GM21447 (cell line): ENCODE measurements at regions not wholly inside any gene's neighbourhood (a gene's known extent, or its start where the extent isn't known, plus 50 kb on each side); places are given as distances from the start of the nearest gene placed in this dataset.

ENCODE experiments used
- ATAC-seq: cut with Tn5 transposase; IDR thresholded peaks from one replicate; pipeline ENCODE4 v1.9.1; 2021; ENCODE audit not compliant: unreplicated experiment

- ATAC-seq, result no peak
These were observed 61.9 kb upstream of the TAB3 start for GRCh38 chrX:30951003-30951402.

GRCh38 chrX:30950391-30950790 is 61.3 kb upstream of the TAB3 start:
- ATAC-seq, result no peak

- no peak for ATAC-seq
These were observed 60.5 kb upstream of the TAB3 start for GRCh38 chrX:30949554-30949953.

- ATAC-seq, result no peak
These were observed 59.6 kb upstream of the TAB3 start for GRCh38 chrX:30948626-30949025.

GRCh38 chrX:30948051-30948450 is 59.0 kb upstream of the TAB3 start:
- no peak for ATAC-seq

- ATAC-seq, result no peak
These were observed 54.9 kb upstream of the TAB3 start for GRCh38 chrX:30943984-30944383.

GRCh38 chrX:30941898-30942297 is 52.8 kb upstream of the TAB3 start:
- no peak for ATAC-seq

GRCh38 chrX:30939928-30940327 is 50.9 kb upstream of the TAB3 start:
- no peak for ATAC-seq
